CD4-positive, alpha-beta T cell (primary cell): ENCODE measurements at regions not wholly inside any gene's neighbourhood (a gene's known extent, or its start where the extent isn't known, plus 50 kb on each side); places are given as distances from the start of the nearest gene placed in this dataset.

Source experiments
- ATAC-seq: fragments of 200-7000 bp; cut with Tn5 transposase; one replicate; pipeline ENCODE4 v1.10.0; 2022; ENCODE audit warnings: mild to moderate bottlenecking; ENCODE audit not compliant: poor library complexity
- CTCF ChIA-PET: fragments of 350-600 bp; sonication (Branson Sonifier 250); formaldehyde crosslinking; loops from one replicate; lab custom pipeline; 2021; ENCODE audit warnings: antibody characterized with exemption, inconsistent platforms; lab: Charles Lee
- POLR2A ChIA-PET: fragments of 350-600 bp; sonication (Branson Sonifier 250); formaldehyde crosslinking; loops from one replicate; lab custom pipeline; 2021; ENCODE audit warnings: antibody characterized with exemption, inconsistent platforms; lab: Charles Lee
- DNase-seq, 14 experiments: peaks; one replicate each; pipeline ENCODE4 v3.0.0-alpha.2; 2013 to 2020; ENCODE audit warnings: mixed read lengths in 2 of 14
- H3K27ac ChIP-seq, 2 donors: one replicate each; pipeline versions ENCODE4 v1.5.1 to v1.7.0; 2013; ENCODE audit warnings: low read length in 2 of 2, low read depth in 1 of 2, mild to moderate bottlenecking in 1 of 2
- H3K27me3 ChIP-seq, 2 experiments: 1 replicate in 1 of 2; 2 replicates in 1 of 2; pipeline versions ENCODE4 v1.6.1 to v1.7.0; 2013; ENCODE audit warnings: low read length in 2 of 2, control low read depth in 1 of 2, mild to moderate bottlenecking in 1 of 2, moderate library complexity in 1 of 2; ENCODE audit not compliant: insufficient read depth in 2 of 2, control insufficient read depth in 1 of 2
- H3K36me3 ChIP-seq: one replicate; pipeline ENCODE4 v1.6.1; 2013; ENCODE audit warnings: low read length, control low read depth; ENCODE audit not compliant: insufficient read depth
- H3K4me1 ChIP-seq: one replicate; pipeline ENCODE4 v1.6.1; 2013; ENCODE audit warnings: low read length, control low read depth; ENCODE audit not compliant: insufficient read depth
- H3K4me3 ChIP-seq: one replicate; pipeline ENCODE4 v1.5.1; 2013; ENCODE audit warnings: mild to moderate bottlenecking, low read length, moderate library complexity
- H3K9me3 ChIP-seq, 2 experiments: 1 replicate in 1 of 2; 2 replicates in 1 of 2; pipeline versions ENCODE4 v1.6.1 to v1.7.0; 2013; ENCODE audit warnings: low read length in 2 of 2, mild to moderate bottlenecking in 2 of 2, control low read depth in 1 of 2, moderate library complexity in 1 of 2; ENCODE audit not compliant: control insufficient read depth in 1 of 2, insufficient read depth in 1 of 2
- H3K27ac Mint-ChIP-seq: one replicate; pipeline ENCODE4 v1.8.0; 2020; ENCODE audit warnings: mixed read lengths
- H3K27me3 Mint-ChIP-seq: one replicate; pipeline ENCODE4 v1.8.0; 2021; ENCODE audit warnings: mixed read lengths
- H3K36me3 Mint-ChIP-seq: one replicate; pipeline ENCODE4 v1.8.0; 2021; ENCODE audit warnings: low read depth, mixed read lengths
- H3K4me1 Mint-ChIP-seq: one replicate; pipeline ENCODE4 v1.8.0; 2021; ENCODE audit warnings: low read depth, mixed read lengths
- H3K4me3 Mint-ChIP-seq: one replicate; pipeline ENCODE4 v1.8.0; 2020; ENCODE audit warnings: mild to moderate bottlenecking, mixed read lengths
- H3K9me3 Mint-ChIP-seq: one replicate; pipeline ENCODE4 v1.8.0; 2020; ENCODE audit warnings: mixed read lengths
- CTCF ChIP-seq: fragments of 200-600 bp; IDR thresholded peaks from one replicate; pipeline ENCODE4 v1.8.0; 2022; ENCODE audit warnings: antibody characterized with exemption, mild to moderate bottlenecking
- intact Hi-C, 2 experiments: fragments of 100-400 bp; cut with DNase I in 1 of 2; cut with micrococcal nuclease in 1 of 2; formaldehyde crosslinking; loops; one replicate each; pipeline versions ENCODE4 v1.15.1 to v1.9.0; 2023 to 2025; cut with DNase I, micrococcal nuclease

GRCh38 chr3:135556174-135556573 is 409.4 kb upstream of the PPP2R3A start:
- no peaks in the 10 kb centered on the region for H3K36me3 Mint-ChIP-seq
- no peaks in the 10 kb centered on the region for H3K4me1 Mint-ChIP-seq
- no peak overlapping the region for H3K27ac Mint-ChIP-seq
- Histone ChIP-seq H3K27ac (no peak overlapping the region), H3K9me3 (peaks cover 0 to 4% of the 10 kb centered on the region in 2 experiments), H3K4me3 (no peak overlapping the region), H3K36me3 (no peaks in the 10 kb centered on the region), H3K27me3 (no peaks in the 10 kb centered on the region), H3K4me1 (no peaks in the 10 kb centered on the region)
- ATAC-seq (no peak), DNase-seq (no peak)
- POLR2A ChIA-PET: no interaction called here
- TF ChIP-seq CTCF: no peak
- intact Hi-C loops: no loop called here
- no peaks in the 10 kb centered on the region for H3K9me3 Mint-ChIP-seq
- no peaks in the 10 kb centered on the region for H3K27me3 Mint-ChIP-seq
- H3K4me3 Mint-ChIP-seq: no peak overlapping the region
- CTCF ChIA-PET: no interaction called here

DNA sequence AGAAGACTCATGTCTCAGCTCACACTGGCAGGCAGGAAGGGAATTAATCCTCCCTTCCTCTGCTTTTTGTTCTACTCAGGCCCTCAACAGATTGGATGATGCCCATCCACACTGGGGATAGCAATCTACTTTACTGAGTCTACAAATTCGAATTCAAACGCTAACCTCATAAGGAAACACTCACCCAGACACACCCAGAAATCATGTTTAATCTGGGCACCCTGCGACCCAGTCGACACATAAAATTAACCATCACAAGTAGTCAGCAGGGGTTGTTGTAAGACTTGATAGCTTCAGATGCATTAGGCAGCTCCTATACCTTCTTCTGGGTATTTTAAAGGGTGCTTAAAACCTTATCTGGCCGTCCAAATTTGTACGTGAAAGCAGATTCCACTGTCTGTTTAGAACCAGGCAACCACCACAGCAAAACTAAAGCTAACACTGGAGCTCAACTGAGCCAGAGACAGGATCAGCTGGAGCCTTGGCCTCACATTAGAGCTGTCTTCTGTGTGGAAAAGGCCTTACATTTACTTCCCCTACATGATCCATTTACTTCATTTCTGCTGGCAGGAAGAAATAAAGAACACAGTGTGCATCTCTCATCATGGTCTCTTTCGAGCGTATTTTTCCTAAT is 407.3 kb upstream of the PPP2R3A start:
- Mint-ChIP-seq H3K27ac (no peak overlapping the region), H3K4me3 (no peak overlapping the region), H3K36me3 (no peaks in the 10 kb centered on the region), H3K9me3 (no peaks in the 10 kb centered on the region), H3K4me1 (no peaks in the 10 kb centered on the region), H3K27me3 (no peaks in the 10 kb centered on the region)
- TF ChIP-seq CTCF: no peak
- H3K9me3 ChIP-seq: peaks cover 0 to 4% of the 10 kb centered on the region in 2 experiments
- H3K4me3 ChIP-seq: no peak overlapping the region
- no peaks in the 10 kb centered on the region for H3K27me3 ChIP-seq
- ATAC-seq: no peak
- ChIA-PET POLR2A (no interaction called here), CTCF (no interaction called here)
- no peak for DNase-seq
- no peaks in the 10 kb centered on the region for H3K4me1 ChIP-seq
- no peaks in the 10 kb centered on the region for H3K36me3 ChIP-seq
- intact Hi-C loops: no loop called here
- no peak overlapping the region for H3K27ac ChIP-seq

DNA sequence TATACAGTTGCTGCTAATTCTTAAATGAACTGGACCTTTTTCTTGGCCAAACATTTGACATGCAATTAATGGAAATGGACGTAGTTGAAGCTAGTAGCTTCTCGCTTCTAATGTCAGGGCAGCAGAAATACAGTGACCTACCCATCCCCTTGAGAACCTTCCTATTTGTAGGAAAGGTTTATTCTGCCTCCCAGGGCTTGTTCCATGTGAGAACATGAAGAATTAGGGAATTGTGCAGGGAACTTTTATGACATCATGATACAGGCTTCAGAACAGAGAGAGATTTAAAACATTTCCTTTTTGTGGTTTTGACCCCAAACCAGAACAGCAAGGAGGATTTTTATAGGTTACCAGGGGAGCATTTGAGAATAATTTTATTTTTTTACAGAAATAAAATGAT is 406.6 kb upstream of the PPP2R3A start:
- H3K9me3 Mint-ChIP-seq: no peaks in the 10 kb centered on the region
- H3K4me3 Mint-ChIP-seq: no peak overlapping the region
- ChIA-PET POLR2A (no interaction called here), CTCF (no interaction called here)
- no peaks in the 10 kb centered on the region for H3K4me1 ChIP-seq
- no peaks in the 10 kb centered on the region for H3K27me3 ChIP-seq
- H3K36me3 Mint-ChIP-seq: no peaks in the 10 kb centered on the region
- TF ChIP-seq CTCF: no peak
- ATAC-seq: no peak
- intact Hi-C loops: no loop called here
- DNase-seq: no peak
- no peaks in the 10 kb centered on the region for H3K4me1 Mint-ChIP-seq
- H3K27ac ChIP-seq: no peak overlapping the region
- H3K27me3 Mint-ChIP-seq: no peaks in the 10 kb centered on the region
- H3K27ac Mint-ChIP-seq: no peak overlapping the region
- H3K36me3 ChIP-seq: no peaks in the 10 kb centered on the region
- H3K9me3 ChIP-seq: peaks cover 0 to 4% of the 10 kb centered on the region in 2 experiments
- no peak overlapping the region for H3K4me3 ChIP-seq
